NOMO-1 (cell line): ENCODE measurements at regions not wholly inside any gene's neighbourhood (a gene's known extent, or its start where the extent isn't known, plus 50 kb on each side); places are given as distances from the start of the nearest gene placed in this dataset.
"Not testable (repeated sequence)": the region's sequence is repeated elsewhere in the genome, so short reads cannot be mapped to it uniquely, and the experiment has no call there.

Experiments
- DNase-seq, 2 experiments: peaks; one replicate each; lab custom pipeline; 2025; ENCODE audit not compliant: unreplicated experiment in 2 of 2; lab: John Stamatoyannopoulos, UW

DNA sequence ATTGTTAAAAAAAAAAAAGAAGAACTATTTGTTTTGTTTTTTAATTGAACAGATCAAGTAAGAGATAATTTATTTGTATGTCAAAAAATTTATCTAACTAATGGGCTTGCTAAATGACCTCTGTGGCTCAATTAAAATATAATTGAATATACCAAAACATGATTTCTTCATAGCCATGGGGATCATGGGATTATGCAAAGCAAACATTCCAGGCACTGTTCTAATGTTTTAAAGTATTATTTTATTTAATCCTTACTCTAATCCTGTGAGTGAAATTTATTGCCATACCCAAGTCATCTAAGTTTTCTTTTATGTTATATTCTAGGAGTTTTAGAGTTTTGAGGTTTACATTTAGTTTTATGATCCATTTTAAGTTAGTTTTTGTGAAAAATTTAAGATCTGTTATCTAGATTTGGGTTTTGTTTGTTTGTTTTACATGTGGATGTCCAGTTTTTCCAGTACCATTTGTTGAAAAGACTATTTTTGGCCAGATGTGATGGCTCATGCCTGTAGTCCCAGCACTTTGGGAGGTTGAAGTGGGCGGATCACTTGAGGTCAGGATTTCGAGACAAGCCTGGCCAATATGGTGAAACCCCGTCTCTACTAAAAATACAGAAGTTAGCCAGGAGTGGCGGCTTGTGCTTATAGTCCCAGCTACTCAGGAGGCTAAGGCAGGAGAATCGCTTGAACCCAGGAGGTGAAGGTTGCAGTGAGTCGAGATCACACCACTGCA lies 52.3 kb upstream of the CNOT10 start:
- peak in 1 of 2 experiments; percentile 1 for DNase-seq

- DNase-seq, result no peak
These were observed 54.7 kb upstream of the CNOT10 start for GRCh38 chr3:32630266-32630665.

GRCh38 chr3:32626631-32627030 lies 56.0 kb upstream of the DYNC1LI1 start:
- DNase-seq, result no peak

GRCh38 chr3:32625543-32626176 lies 55.0 kb upstream of the DYNC1LI1 start:
- not testable (repeated sequence) for DNase-seq

DNA sequence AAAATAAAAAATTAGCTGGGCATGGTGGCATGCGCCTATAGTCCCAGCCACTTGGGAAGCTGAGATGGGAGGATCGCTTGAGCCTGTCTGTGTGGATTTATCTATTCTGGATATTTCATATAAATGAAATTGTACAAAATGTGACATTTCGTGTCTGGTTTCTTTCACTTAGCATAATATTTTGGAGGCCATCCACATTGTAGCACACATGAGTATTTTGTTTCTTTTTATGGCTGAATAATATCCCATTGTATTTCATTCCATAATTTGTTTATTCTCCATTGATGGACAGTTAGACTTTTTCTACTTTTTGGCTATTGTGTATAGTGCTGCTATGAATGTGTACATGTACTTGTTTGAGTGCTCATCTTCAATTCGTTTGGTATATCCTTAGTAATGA lies 52.9 kb upstream of the DYNC1LI1 start:
- DNase-seq, result no peak

GRCh38 chr3:32621466-32621865 lies 50.8 kb upstream of the DYNC1LI1 start:
- DNase-seq, result no peak

- DNase-seq, result no peak
These were observed 50.1 kb upstream of the DYNC1LI1 start for GRCh38 chr3:32620611-32621310.
